Midbrain (tissue), 1 donor: ENCODE measurements at regions not wholly inside any gene's neighbourhood (a gene's known extent, or its start where the extent isn't known, plus 50 kb on each side); places are given as distances from the start of the nearest gene placed in this dataset.

Source experiments
- DNase-seq: peaks from one replicate; lab custom pipeline; 2025; lab: John Stamatoyannopoulos, UW

GRCh38 chr14:60349663-60350365 lies 100.8 kb downstream of the PPM1A start:
- DNase-seq, result peak; percentile 67

GRCh38 chr14:60350366-60350720 lies 101.3 kb downstream of the PPM1A start:
- no peak for DNase-seq

- no peak for DNase-seq
Observed at GRCh38 chr14:60353420-60353819, 104.4 kb downstream of the PPM1A start.

GRCh38 chr14:60355768-60356167 lies 106.7 kb downstream of the PPM1A start:
- no peak for DNase-seq

GRCh38 chr14:60356386-60356785 lies 107.4 kb downstream of the PPM1A start:
- DNase-seq, result no peak

- DNase-seq, result peak; percentile 5
Observed at GRCh38 chr14:60356906-60357550, 108.0 kb downstream of the PPM1A start.

- DNase-seq, result no peak
Observed at GRCh38 chr14:60357551-60358149, 108.6 kb downstream of the PPM1A start.

GRCh38 chr14:60363275-60363674 lies 114.3 kb downstream of the PPM1A start:
- no peak for DNase-seq

- no peak for DNase-seq
Observed at GRCh38 chr14:60363687-60364086, 114.7 kb downstream of the PPM1A start.

GRCh38 chr14:60381909-60382308 lies 104.0 kb downstream of the C14orf39 start:
- no peak for DNase-seq
